Testis (tissue), 2 donors: ENCODE measurements at regions not wholly inside any gene's neighbourhood (a gene's known extent, or its start where the extent isn't known, plus 50 kb on each side); places are given as distances from the start of the nearest gene placed in this dataset.

Source experiments
- DNase-seq: peaks from one replicate; pipeline ENCODE4 v3.0.0-alpha.2; 2019
- H3K27ac ChIP-seq, 2 donors: fragments of 200-600 bp; sonication (generic); one replicate each; pipeline ENCODE4 v1.5.1; 2019
- H3K27me3 ChIP-seq: fragments of 200-600 bp; sonication (generic); one replicate; pipeline ENCODE4 v1.5.1; 2019
- H3K36me3 ChIP-seq: fragments of 200-600 bp; sonication (generic); one replicate; pipeline ENCODE4 v1.5.1; 2017; ENCODE audit warnings: low read depth; ENCODE audit errors: missing control alignments
- H3K4me1 ChIP-seq: fragments of 200-600 bp; sonication (generic); one replicate; pipeline ENCODE4 v1.5.1; 2019
- H3K4me3 ChIP-seq, 2 donors: fragments of 200-600 bp; sonication (generic); one replicate each; pipeline ENCODE4 v1.5.1; 2017 to 2019
- H3K9me3 ChIP-seq: fragments of 200-600 bp; sonication (generic); one replicate; pipeline ENCODE4 v1.5.1; 2017
- POLR2A ChIP-seq: fragments of 450-650 bp; IDR thresholded peaks from one replicate; pipeline ENCODE4 v1.6.1; 2017; ENCODE audit warnings: antibody characterized with exemption, mild to moderate bottlenecking, moderate library complexity
- WGBS, 2 donors: methylation state at CpG; one replicate each; pipeline ENCODE4 v1.1.5; 2018; 5-methylcytosine and 5-hydroxymethylcytosine counted together
- intact Hi-C: fragments of 100-400 bp; cut with DNase I; formaldehyde crosslinking; loops from one replicate; pipeline ENCODE4 v1.15.1; 2023; ENCODE audit warnings: low total_unique reads
- TF ChIP-seq, protein P1 (sequence below), 3 experiments: fragments of 450-650 bp in 2 of 3; fragments of 200-600 bp in 1 of 3; sonication (generic) in 1 of 3; IDR thresholded peaks; one replicate each; pipeline ENCODE4 v1.5.1; 2016 to 2019; ENCODE audit warnings: antibody characterized with exemption in 3 of 3, mild to moderate bottlenecking in 2 of 3, moderate library complexity in 1 of 3

DNA sequence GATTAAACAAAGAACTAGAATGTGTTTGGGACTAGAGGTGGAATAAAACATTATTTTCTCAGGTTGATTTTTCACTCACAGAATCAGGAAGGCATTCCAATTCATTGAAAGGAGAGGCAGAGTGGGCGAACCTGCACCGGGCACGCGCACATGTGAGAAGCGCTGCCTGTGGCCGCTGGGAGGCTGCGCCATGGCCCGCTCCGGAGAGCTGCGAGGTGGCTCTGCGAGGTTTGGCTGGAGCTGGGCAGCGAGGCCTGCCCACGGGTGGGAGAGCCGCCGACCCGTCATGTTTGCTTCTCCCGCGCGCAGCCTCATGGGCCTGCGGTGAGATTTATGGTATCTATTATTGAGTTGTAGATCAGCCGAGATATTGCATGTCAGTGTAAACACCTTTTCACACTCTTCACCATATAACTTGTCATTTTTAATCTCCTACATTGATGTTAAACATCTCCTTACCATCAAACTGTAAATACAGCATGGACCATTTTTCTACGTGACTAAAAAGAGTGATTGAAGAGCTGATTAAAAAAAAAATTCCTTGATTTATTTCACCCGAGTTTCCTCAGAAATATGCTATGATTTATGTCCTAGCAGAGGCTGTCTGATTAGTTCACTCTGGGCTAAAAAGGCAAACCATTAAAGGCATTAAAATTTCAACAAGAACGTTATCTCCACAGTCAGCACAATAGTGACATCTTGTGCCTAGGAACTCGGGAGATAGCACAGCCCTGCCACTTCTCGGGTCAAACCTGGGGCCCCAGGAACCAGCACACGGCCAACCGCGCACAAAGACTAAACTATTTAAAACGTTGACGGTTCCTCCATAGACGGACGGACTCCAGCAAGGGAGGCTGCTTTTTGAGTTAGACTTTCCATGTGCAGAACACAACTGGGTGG is 96.6 kb upstream of the RNF32 start:
- H3K27me3 ChIP-seq = no peaks in the 10 kb centered on the region
- DNase-seq = no peak
- no peaks in the 10 kb centered on the region for H3K4me1 ChIP-seq
- no peaks in the 10 kb centered on the region for H3K36me3 ChIP-seq
- 50 to 51% methylated on average over 33 of the region's 33 CpGs for WGBS, 2 donors
- no peaks in the 10 kb centered on the region for H3K9me3 ChIP-seq
- no peak overlapping the region for H3K4me3 ChIP-seq
- intact Hi-C loops = no loop called here
- TF ChIP-seq, protein P1, sequence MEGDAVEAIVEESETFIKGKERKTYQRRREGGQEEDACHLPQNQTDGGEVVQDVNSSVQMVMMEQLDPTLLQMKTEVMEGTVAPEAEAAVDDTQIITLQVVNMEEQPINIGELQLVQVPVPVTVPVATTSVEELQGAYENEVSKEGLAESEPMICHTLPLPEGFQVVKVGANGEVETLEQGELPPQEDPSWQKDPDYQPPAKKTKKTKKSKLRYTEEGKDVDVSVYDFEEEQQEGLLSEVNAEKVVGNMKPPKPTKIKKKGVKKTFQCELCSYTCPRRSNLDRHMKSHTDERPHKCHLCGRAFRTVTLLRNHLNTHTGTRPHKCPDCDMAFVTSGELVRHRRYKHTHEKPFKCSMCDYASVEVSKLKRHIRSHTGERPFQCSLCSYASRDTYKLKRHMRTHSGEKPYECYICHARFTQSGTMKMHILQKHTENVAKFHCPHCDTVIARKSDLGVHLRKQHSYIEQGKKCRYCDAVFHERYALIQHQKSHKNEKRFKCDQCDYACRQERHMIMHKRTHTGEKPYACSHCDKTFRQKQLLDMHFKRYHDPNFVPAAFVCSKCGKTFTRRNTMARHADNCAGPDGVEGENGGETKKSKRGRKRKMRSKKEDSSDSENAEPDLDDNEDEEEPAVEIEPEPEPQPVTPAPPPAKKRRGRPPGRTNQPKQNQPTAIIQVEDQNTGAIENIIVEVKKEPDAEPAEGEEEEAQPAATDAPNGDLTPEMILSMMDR (IDR thresholded peaks at IDR 0.05) = no peak
- TF ChIP-seq POLR2A = no peak
- H3K27ac ChIP-seq = no peak overlapping the region

DNA sequence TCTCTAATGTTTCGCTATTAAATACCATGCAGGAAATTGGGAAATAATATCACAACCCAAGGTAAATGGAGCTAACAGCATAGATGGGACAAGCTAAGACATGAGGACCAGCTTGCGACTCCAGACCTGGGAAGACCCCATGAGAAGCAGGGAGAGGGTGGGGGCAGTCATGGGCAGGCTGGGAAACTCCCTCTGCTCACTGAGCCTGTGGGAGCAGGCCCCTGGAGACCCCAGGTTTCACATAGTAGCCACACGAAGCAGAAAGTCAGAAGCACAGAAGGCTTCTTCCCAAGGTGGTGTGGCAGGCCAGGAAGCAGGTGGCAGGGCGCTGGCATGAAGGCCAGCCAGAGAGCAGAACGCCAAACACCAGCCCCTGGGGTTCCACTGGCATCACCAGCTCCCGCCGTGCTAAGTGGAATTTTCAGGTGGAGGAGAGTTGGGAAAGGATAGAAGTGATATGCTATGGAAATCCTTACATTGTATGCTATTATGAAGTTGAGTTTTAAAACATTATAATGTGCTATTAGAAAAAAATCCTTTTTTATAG is 99.9 kb upstream of the RNF32 start:
- no peaks in the 10 kb centered on the region for H3K4me1 ChIP-seq
- intact Hi-C loops = no loop called here
- no peaks in the 10 kb centered on the region for H3K9me3 ChIP-seq
- H3K27ac ChIP-seq = no peak overlapping the region
- TF ChIP-seq, protein P1 (IDR thresholded peaks at IDR 0.05) = no peak
- no peak for TF ChIP-seq POLR2A
- no peaks in the 10 kb centered on the region for H3K27me3 ChIP-seq
- 85 to 91% methylated on average over 7 of the region's 7 CpGs for WGBS, 2 donors
- H3K4me3 ChIP-seq = no peak overlapping the region
- no peaks in the 10 kb centered on the region for H3K36me3 ChIP-seq
- no peak for DNase-seq

DNA sequence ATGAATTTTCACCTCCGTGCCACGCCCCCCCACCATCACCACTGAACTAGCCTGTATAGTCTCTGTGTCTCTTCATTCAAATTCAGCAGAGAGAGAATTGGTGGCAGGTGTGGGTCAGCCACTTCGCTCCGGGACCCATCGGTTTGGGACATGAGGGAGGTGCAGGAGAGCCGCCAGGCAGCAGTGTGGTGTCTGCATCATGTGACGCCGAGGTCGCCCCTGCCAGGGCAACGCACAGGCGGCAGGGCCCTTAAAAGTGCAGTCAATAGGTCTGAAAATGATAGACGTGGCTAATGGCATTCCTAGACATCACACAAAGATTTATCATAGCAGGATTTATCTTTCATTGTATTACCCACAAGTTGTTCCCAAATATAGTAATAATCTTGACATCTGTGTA is 100.6 kb upstream of the RNF32 start:
- intact Hi-C loops = no loop called here
- 69 to 81% methylated on average over 12 of the region's 12 CpGs for WGBS, 2 donors

DNA sequence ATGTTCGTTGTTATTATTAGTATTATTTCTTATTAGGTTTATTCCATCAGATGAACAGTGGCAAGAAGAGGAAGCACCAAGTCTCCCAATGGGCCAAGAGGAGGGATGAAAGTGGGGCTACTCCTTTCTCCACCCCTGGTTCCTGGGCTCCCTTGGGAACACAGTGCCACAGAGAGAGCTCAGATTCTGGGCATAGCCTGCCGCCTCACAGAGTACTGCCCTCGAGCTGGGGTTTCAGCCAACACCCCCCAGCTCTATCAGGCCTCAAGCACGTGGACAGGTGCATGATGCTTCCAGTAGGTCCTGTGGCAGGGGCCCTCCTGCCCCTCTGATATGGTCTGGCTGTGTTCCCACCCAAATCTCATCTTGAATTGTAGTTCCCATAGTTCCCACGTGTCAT is 103.6 kb upstream of the RNF32 start:
- DNase-seq = no peak

More for the DNA sequence above, 100.6 kb upstream of the RNF32 start:
- Histone ChIP-seq H3K27ac (no peak overlapping the region), H3K36me3 (no peaks in the 10 kb centered on the region), H3K4me3 (no peak overlapping the region), H3K27me3 (no peaks in the 10 kb centered on the region), H3K4me1 (no peaks in the 10 kb centered on the region), H3K9me3 (no peaks in the 10 kb centered on the region)
- no peak for DNase-seq
- TF ChIP-seq POLR2A = no peak
- TF ChIP-seq, protein P1 (IDR thresholded peaks at IDR 0.05) = no peak

More for the DNA sequence above, 103.6 kb upstream of the RNF32 start:
- Histone ChIP-seq H3K27ac (no peak overlapping the region), H3K4me3 (no peak overlapping the region), H3K4me1 (no peaks in the 10 kb centered on the region), H3K36me3 (no peaks in the 10 kb centered on the region), H3K27me3 (no peaks in the 10 kb centered on the region), H3K9me3 (no peaks in the 10 kb centered on the region)
- TF ChIP-seq, protein P1 (IDR thresholded peaks at IDR 0.05) = no peak
- TF ChIP-seq POLR2A = no peak
- intact Hi-C loops = no loop called here
- 84% methylated on average over 5 of the region's 5 CpGs for WGBS, 2 donors
